SK-N-MC (cell line): ENCODE measurements at regions not wholly inside any gene's neighbourhood (a gene's known extent, or its start where the extent isn't known, plus 50 kb on each side); places are given as distances from the start of the nearest gene placed in this dataset.

Experiments used
- EZH2 ChIP-seq: fragments of 200-600 bp; sonication (generic); IDR thresholded peaks from one replicate; pipeline ENCODE4 v1.6.1; 2017; ENCODE audit warnings: antibody characterized with exemption
- POLR2AphosphoS5 ChIP-seq: IDR thresholded peaks from 2 replicates; pipeline ENCODE4 v1.6.1; 2012; ENCODE audit warnings: mild to moderate bottlenecking, low read depth, low read length, borderline replicate concordance

GRCh38 chr3:157746391-157746790 lies 243.2 kb upstream of the VEPH1 start:
- no peak for TF ChIP-seq EZH2
- no peak for TF ChIP-seq POLR2AphosphoS5
